ENCODE measurements at regions not wholly inside any gene's neighbourhood (a gene's known extent, or its start where the extent isn't known, plus 50 kb on each side); places are given as distances from the start of the nearest gene placed in this dataset.

GRCh38 chr18:24651434-24651833, 191.0 kb downstream of the HRH4 start:
- Mint-ChIP-seq H3K4me1 (no peaks in the 10 kb centered on the region), H3K36me3 (ENCODE audit: low read depth) (no peaks in the 10 kb centered on the region), H3K4me3 (no peak overlapping the region), H3K27ac (ENCODE audit: unreplicated experiment) (peak overlapping the region; percentile 53), H3K9me3 (peaks cover 3% of the 10 kb centered on the region), H3K27me3 (ENCODE audit: low read depth) (no peaks in the 10 kb centered on the region)
- TF ChIP-seq CTCF (conservative IDR thresholded peaks at IDR 0.05): no peak
- no peak for DNase-seq (ENCODE audit: low read depth, low spot score)

DNA sequence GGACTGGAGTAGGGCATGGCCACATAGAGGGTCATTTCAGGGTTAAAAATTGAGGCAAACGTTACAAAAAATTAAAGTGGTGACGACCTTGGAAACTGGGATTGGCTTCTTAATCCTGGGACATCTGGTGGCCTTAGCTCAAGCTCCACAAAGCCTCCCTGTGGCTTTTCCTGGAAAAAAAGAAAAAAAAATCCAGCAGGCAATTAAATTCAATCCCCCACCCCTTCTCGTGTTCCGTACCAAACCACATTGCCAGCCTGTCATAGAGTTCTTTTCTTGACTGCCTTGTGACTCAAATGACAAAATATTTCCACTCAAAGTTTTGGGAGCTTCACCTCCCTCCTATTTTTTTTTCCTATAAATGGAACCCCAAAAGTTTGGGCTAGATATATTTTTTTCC, 195.6 kb downstream of the HRH4 start:
- Mint-ChIP-seq H3K4me3 (no peak overlapping the region), H3K4me1 (peaks cover 11% of the 10 kb centered on the region), H3K36me3 (ENCODE audit: low read depth) (no peaks in the 10 kb centered on the region), H3K9me3 (peaks cover 3% of the 10 kb centered on the region), H3K27ac (ENCODE audit: unreplicated experiment) (no peak overlapping the region), H3K27me3 (ENCODE audit: low read depth) (no peaks in the 10 kb centered on the region)
- DNase-seq (ENCODE audit: low read depth, low spot score): no peak
- no peak for TF ChIP-seq CTCF (conservative IDR thresholded peaks at IDR 0.05)

DNA sequence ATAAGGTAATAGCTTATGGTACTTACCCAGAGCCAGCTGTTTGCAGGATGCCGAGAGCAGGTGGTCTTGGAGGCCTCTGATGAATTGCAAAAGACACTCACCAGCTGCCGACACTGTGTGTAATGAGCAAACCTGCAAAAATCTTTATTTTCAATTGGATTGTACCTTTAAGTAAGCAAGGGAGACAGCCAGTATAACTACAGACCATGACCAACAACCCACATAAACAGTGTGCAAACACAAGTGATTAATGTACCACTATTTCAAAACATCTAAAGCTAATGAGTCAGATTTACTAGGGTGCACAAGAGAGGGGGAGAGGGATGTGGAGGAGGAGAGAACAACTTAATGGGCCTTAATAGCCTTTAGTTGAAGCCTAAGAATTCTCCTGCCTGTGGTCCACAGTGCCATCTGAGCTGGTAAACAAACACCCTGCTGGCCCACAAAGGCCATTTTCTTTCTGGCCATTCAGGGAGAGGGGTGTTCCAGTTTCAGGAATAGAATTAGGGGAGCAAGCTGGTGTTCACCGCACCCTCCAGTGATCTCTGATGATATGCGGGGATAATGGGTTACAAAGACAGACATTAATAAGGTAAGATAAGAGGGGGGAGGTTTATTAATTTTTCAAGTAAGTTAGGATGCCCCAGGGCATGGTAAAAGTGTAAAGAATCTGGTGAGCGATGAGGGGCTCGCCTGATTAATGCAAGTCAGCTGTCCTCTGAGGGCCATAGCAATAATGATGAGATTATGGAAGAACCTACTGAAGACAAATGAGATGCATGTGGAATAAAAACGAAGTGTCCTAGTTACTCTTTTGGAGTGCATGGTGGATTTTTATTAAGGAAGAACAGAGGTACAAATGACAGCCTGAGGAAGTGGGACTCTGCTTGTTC, 196.4 kb downstream of the HRH4 start:
- no peak for TF ChIP-seq CTCF (conservative IDR thresholded peaks at IDR 0.05)
- Mint-ChIP-seq H3K9me3 (peaks cover under 1% of the 10 kb centered on the region), H3K27me3 (ENCODE audit: low read depth) (no peaks in the 10 kb centered on the region), H3K4me1 (peaks cover 11% of the 10 kb centered on the region), H3K4me3 (no peak overlapping the region), H3K36me3 (ENCODE audit: low read depth) (no peaks in the 10 kb centered on the region), H3K27ac (ENCODE audit: unreplicated experiment) (no peak overlapping the region)
- no peak for DNase-seq (ENCODE audit: low read depth, low spot score)

- H3K36me3 Mint-ChIP-seq (ENCODE audit: low read depth): no peaks in the 10 kb centered on the region
- no peak overlapping the region for H3K4me3 Mint-ChIP-seq
- TF ChIP-seq CTCF (conservative IDR thresholded peaks at IDR 0.05): no peak
Measured at GRCh38 chr18:24657444-24657842, 197.0 kb downstream of the HRH4 start.

DNA sequence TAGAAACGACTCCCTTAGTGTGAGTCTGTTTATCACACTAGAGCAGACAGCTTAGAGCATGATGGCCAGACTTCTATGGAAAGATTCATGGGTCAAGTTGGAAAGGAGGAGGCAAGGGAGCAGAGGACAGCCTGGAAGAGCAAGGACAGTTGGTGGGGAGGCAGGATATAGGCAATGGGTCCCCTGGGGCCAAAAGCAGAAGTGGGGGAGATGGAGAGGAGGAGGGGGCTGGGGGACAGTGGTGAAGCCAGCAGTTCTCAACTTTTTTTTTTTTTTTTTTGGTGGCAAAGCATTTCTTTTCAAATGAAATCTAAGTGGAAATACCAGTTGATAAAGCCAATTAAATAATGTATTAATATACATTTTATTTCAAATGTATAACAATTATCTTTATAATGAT, 197.9 kb downstream of the HRH4 start:
- Mint-ChIP-seq H3K4me1 (peaks cover 11% of the 10 kb centered on the region), H3K4me3 (no peak overlapping the region), H3K27me3 (ENCODE audit: low read depth) (no peaks in the 10 kb centered on the region), H3K27ac (ENCODE audit: unreplicated experiment) (no peak overlapping the region), H3K36me3 (ENCODE audit: low read depth) (no peaks in the 10 kb centered on the region), H3K9me3 (no peaks in the 10 kb centered on the region)
- no peak for DNase-seq (ENCODE audit: low read depth, low spot score)
- no peak for TF ChIP-seq CTCF (conservative IDR thresholded peaks at IDR 0.05)

More at GRCh38 chr18:24657444-24657842, 197.0 kb downstream of the HRH4 start:
- H3K9me3 Mint-ChIP-seq: no peaks in the 10 kb centered on the region
- H3K27ac Mint-ChIP-seq (ENCODE audit: unreplicated experiment): peak overlapping the region; percentile 36
- H3K4me1 Mint-ChIP-seq: peaks cover 11% of the 10 kb centered on the region
- DNase-seq (ENCODE audit: low read depth, low spot score): no peak
- H3K27me3 Mint-ChIP-seq (ENCODE audit: low read depth): no peaks in the 10 kb centered on the region

Measured in neural crest cell (in vitro differentiated cells).